Caco-2 (cell line): ENCODE measurements at regions not wholly inside any gene's neighbourhood (a gene's known extent, or its start where the extent isn't known, plus 50 kb on each side); places are given as distances from the start of the nearest gene placed in this dataset.

Experiments used
- BruUV-seq: library from RNA; stranded (reverse); fragments of 400-500 nt; replicated peaks from 2 replicates; lab custom pipeline; 2021; lab: Mats Ljungman, UMichigan
- CTCF ChIA-PET: fragments of 300-600 bp; sonication (Branson Sonifier 250); formaldehyde crosslinking; loops from one replicate; lab custom pipeline; 2022; ENCODE audit warnings: antibody characterized with exemption; lab: Charles Lee
- POLR2A ChIA-PET: fragments of 300-600 bp; sonication (Branson Sonifier 250); formaldehyde crosslinking; loops from one replicate; lab custom pipeline; 2022; ENCODE audit warnings: antibody characterized with exemption; lab: Charles Lee
- DNase-seq, 2 experiments: peaks; one replicate each; pipeline versions ENCODE4 v3.0.0 to v3.0.0-alpha.2; 2020 to 2022
- H3K27me3 ChIP-seq: replicated peaks from 2 replicates; pipeline ENCODE4 v1.6.0; 2011; ENCODE audit warnings: low read length; ENCODE audit not compliant: control insufficient read depth, insufficient read depth
- H3K36me3 ChIP-seq: 2 replicates; pipeline ENCODE4 v1.5.1; 2011; ENCODE audit warnings: low read length; ENCODE audit not compliant: control insufficient read depth, insufficient read depth
- H3K4me1 ChIP-seq: fragments of 250-450 bp; sonication (Bioruptor Pico); 2 replicates; pipeline ENCODE4 v1.5.1; 2020; ENCODE audit warnings: mild to moderate bottlenecking
- H3K4me3 ChIP-seq: 2 replicates; pipeline ENCODE4 v1.5.1; 2011; ENCODE audit warnings: low read depth, mild to moderate bottlenecking, control low read depth, low read length
- H3K9me3 ChIP-seq: fragments of 250-450 bp; sonication (Bioruptor Pico); 2 replicates; pipeline ENCODE4 v1.5.1; 2020; ENCODE audit warnings: mild to moderate bottlenecking, moderate library complexity
- H3K27ac Mint-ChIP-seq: one replicate; pipeline ENCODE4 v1.8.0; 2022; ENCODE audit warnings: mixed read lengths; ENCODE audit not compliant: unreplicated experiment
- H3K27me3 Mint-ChIP-seq: one replicate; pipeline ENCODE4 v1.8.0; 2022; ENCODE audit warnings: mixed read lengths; ENCODE audit not compliant: insufficient read depth, unreplicated experiment
- H3K36me3 Mint-ChIP-seq: one replicate; pipeline ENCODE4 v1.8.0; 2022; ENCODE audit warnings: mild to moderate bottlenecking, mixed read lengths; ENCODE audit not compliant: insufficient read depth, unreplicated experiment
- H3K4me1 Mint-ChIP-seq: one replicate; pipeline ENCODE4 v1.8.0; 2022; ENCODE audit warnings: low read depth, mixed read lengths; ENCODE audit not compliant: unreplicated experiment
- H3K4me3 Mint-ChIP-seq: one replicate; pipeline ENCODE4 v1.8.0; 2022; ENCODE audit warnings: mild to moderate bottlenecking, moderate library complexity, mixed read lengths; ENCODE audit not compliant: unreplicated experiment
- H3K9me3 Mint-ChIP-seq: one replicate; pipeline ENCODE4 v1.8.0; 2022; ENCODE audit warnings: mixed read lengths; ENCODE audit not compliant: unreplicated experiment
- intact Hi-C: fragments of 100-400 bp; cut with micrococcal nuclease; formaldehyde crosslinking; loops from one replicate; pipeline ENCODE4 v1.10.0; 2022; ENCODE audit not compliant: unreplicated experiment
- TF ChIP-seq, protein P1 (sequence below), 2 experiments: fragments of 200-600 bp in 1 of 2; IDR thresholded peaks; 1 replicate in 1 of 2; 2 replicates in 1 of 2; pipeline versions ENCODE4 v1.5.1 to v1.8.0; 2011 to 2022; ENCODE audit warnings: antibody characterized with exemption in 1 of 2, control low read depth in 1 of 2, inconsistent platforms in 1 of 2, low read depth in 1 of 2, low read length in 1 of 2, mild to moderate bottlenecking in 1 of 2, moderate library complexity in 1 of 2; ENCODE audit not compliant: insufficient read depth in 1 of 2, severe bottlenecking in 1 of 2, unreplicated experiment in 1 of 2

- no peak for DNase-seq
- H3K4me3 ChIP-seq, result no peak overlapping the region
- POLR2A ChIA-PET, result no interaction called here
- Mint-ChIP-seq H3K27me3 (no peaks in the 10 kb centered on the region), H3K27ac (no peak overlapping the region), H3K9me3 (peaks cover 11% of the 10 kb centered on the region), H3K4me1 (peaks cover 17% of the 10 kb centered on the region), H3K4me3 (no peak overlapping the region), H3K36me3 (no peaks in the 10 kb centered on the region)
- CTCF ChIA-PET, result no interaction called here
- no TSS peak for BruUV-seq
- H3K36me3 ChIP-seq, result no peaks in the 10 kb centered on the region
- H3K4me1 ChIP-seq, result peaks cover 12% of the 10 kb centered on the region
- intact Hi-C loops, result no loop called here
- TF ChIP-seq, protein P1, sequence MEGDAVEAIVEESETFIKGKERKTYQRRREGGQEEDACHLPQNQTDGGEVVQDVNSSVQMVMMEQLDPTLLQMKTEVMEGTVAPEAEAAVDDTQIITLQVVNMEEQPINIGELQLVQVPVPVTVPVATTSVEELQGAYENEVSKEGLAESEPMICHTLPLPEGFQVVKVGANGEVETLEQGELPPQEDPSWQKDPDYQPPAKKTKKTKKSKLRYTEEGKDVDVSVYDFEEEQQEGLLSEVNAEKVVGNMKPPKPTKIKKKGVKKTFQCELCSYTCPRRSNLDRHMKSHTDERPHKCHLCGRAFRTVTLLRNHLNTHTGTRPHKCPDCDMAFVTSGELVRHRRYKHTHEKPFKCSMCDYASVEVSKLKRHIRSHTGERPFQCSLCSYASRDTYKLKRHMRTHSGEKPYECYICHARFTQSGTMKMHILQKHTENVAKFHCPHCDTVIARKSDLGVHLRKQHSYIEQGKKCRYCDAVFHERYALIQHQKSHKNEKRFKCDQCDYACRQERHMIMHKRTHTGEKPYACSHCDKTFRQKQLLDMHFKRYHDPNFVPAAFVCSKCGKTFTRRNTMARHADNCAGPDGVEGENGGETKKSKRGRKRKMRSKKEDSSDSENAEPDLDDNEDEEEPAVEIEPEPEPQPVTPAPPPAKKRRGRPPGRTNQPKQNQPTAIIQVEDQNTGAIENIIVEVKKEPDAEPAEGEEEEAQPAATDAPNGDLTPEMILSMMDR (IDR thresholded peaks at IDR 0.05; ENCODE audit: insufficient read depth in 1 of 2, low read depth in 1 of 2, low read length in 1 of 2, severe bottlenecking in 1 of 2, unreplicated experiment in 1 of 2), result no peak
- H3K27me3 ChIP-seq, result no peaks in the 10 kb centered on the region
- no peaks in the 10 kb centered on the region for H3K9me3 ChIP-seq
Measured at GRCh38 chr6:87826424-87826823, 124.4 kb upstream of the AKIRIN2 start.

- Mint-ChIP-seq H3K27me3 (no peaks in the 10 kb centered on the region), H3K4me1 (peaks cover 11% of the 10 kb centered on the region), H3K36me3 (no peaks in the 10 kb centered on the region), H3K27ac (no peak overlapping the region), H3K4me3 (no peak overlapping the region), H3K9me3 (peaks cover 11% of the 10 kb centered on the region)
- H3K36me3 ChIP-seq, result no peaks in the 10 kb centered on the region
- H3K9me3 ChIP-seq, result no peaks in the 10 kb centered on the region
- H3K4me3 ChIP-seq, result no peak overlapping the region
- ChIA-PET CTCF (no interaction called here), POLR2A (no interaction called here)
- intact Hi-C loops, result no loop called here
- DNase-seq, result no peak
- no peaks in the 10 kb centered on the region for H3K27me3 ChIP-seq
- no TSS peak for BruUV-seq
- TF ChIP-seq, protein P1 (IDR thresholded peaks at IDR 0.05; ENCODE audit: insufficient read depth in 1 of 2, low read depth in 1 of 2, low read length in 1 of 2, severe bottlenecking in 1 of 2, unreplicated experiment in 1 of 2), result no peak
- H3K4me1 ChIP-seq, result peaks cover 12% of the 10 kb centered on the region
Measured at GRCh38 chr6:87825821-87826221, 123.8 kb upstream of the AKIRIN2 start.

DNA sequence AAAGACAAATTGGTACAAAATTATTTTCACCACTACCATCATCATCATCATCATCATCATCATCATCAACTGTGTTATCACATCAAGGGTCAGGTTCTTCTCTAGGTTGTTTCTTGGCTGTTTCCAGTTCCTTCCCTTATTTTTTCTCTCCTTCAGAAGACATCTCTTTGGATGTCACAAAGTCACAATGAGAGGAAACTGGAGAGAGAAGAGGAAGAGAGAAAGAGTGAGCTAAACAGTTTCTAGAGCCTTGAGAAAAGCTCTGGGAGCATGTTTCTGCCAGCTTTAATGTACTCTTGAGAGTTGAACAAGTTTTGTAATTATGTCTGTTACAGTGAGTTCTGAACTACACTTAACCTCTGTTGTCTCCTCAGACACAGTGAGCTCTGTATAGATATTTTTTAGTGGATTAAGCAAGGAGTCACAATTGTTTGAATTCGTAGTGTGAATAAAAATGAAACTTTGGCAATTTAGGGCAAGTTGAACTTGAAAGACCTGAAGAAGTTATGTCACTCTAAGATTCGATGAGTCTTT lies 123.0 kb upstream of the AKIRIN2 start:
- TF ChIP-seq, protein P1 (IDR thresholded peaks at IDR 0.05; ENCODE audit: insufficient read depth in 1 of 2, low read depth in 1 of 2, low read length in 1 of 2, severe bottlenecking in 1 of 2, unreplicated experiment in 1 of 2), result no peak
- peaks cover 12% of the 10 kb centered on the region for H3K4me1 ChIP-seq
- no peaks in the 10 kb centered on the region for H3K9me3 ChIP-seq
- Mint-ChIP-seq H3K9me3 (peaks cover 10% of the 10 kb centered on the region), H3K27ac (no peak overlapping the region), H3K4me3 (no peak overlapping the region), H3K36me3 (no peaks in the 10 kb centered on the region), H3K4me1 (peaks cover 9% of the 10 kb centered on the region), H3K27me3 (no peaks in the 10 kb centered on the region)
- no TSS peak for BruUV-seq
- DNase-seq, result no peak
- no peaks in the 10 kb centered on the region for H3K27me3 ChIP-seq
- no peak overlapping the region for H3K4me3 ChIP-seq
- H3K36me3 ChIP-seq, result no peaks in the 10 kb centered on the region
- ChIA-PET CTCF (no interaction called here), POLR2A (no interaction called here)
- intact Hi-C loops, result no loop called here
